ENCODE measurements at regions not wholly inside any gene's neighbourhood (a gene's known extent, or its start where the extent isn't known, plus 50 kb on each side); places are given as distances from the start of the nearest gene placed in this dataset.
A peak's percentile ranks its signal among the peaks of the same experiment; 100 is the strongest.
"Not testable (repeated sequence)": the region's sequence is repeated elsewhere in the genome, so short reads cannot be mapped to it uniquely, and the experiment has no call there.

GRCh38 chr5:36442796-36443195, 141.1 kb upstream of the RANBP3L start:
- peak overlapping the region in 1 of 2 donors; percentile 93 for H3K27ac Mint-ChIP-seq

GRCh38 chr5:36443941-36444340, 142.2 kb upstream of the RANBP3L start:
- Mint-ChIP-seq H3K9me3 (peaks cover 0 to 4% of the 10 kb centered on the region in 2 donors), H3K27ac (no peak overlapping the region), H3K36me3 (peaks cover 0 to 6% of the 10 kb centered on the region in 2 donors)
- DNase-seq (ENCODE audit: low spot score in 2 of 2) (no peak), ATAC-seq (no peak)

More at GRCh38 chr5:36442796-36443195, 141.1 kb upstream of the RANBP3L start:
- peaks cover 0 to 4% of the 10 kb centered on the region in 2 donors for H3K9me3 Mint-ChIP-seq
- DNase-seq (ENCODE audit: low spot score in 2 of 2) (no peak), ATAC-seq (peak; percentile 32 to 72)
- H3K36me3 Mint-ChIP-seq = peaks cover 0 to 6% of the 10 kb centered on the region in 2 donors

- Mint-ChIP-seq H3K36me3 (peaks cover 0 to 6% of the 10 kb centered on the region in 2 donors), H3K9me3 (peaks cover 0 to 4% of the 10 kb centered on the region in 2 donors)
- ATAC-seq = no peak
Measured at GRCh38 chr5:36444582-36445418, 143.1 kb upstream of the RANBP3L start.

GRCh38 chr5:36447776-36448175, 146.1 kb upstream of the RANBP3L start:
- Mint-ChIP-seq H3K27ac (no peak overlapping the region), H3K9me3 (peaks cover 0 to 2% of the 10 kb centered on the region in 2 donors), H3K36me3 (peaks cover 0 to 2% of the 10 kb centered on the region in 2 donors)
- DNase-seq (ENCODE audit: low spot score in 2 of 2) (no peak), ATAC-seq (no peak)

More at GRCh38 chr5:36444582-36445418, 143.1 kb upstream of the RANBP3L start:
- no peak for DNase-seq (ENCODE audit: low spot score in 2 of 2)
- peak overlapping the region in 1 of 2 donors; percentile 42 for H3K27ac Mint-ChIP-seq

- H3K9me3 Mint-ChIP-seq = no peaks in the 10 kb centered on the region
- DNase-seq (ENCODE audit: low spot score in 2 of 2) = no peak
- H3K27ac Mint-ChIP-seq = no peak overlapping the region
- H3K36me3 Mint-ChIP-seq = no peaks in the 10 kb centered on the region
- no peak for ATAC-seq
Measured at GRCh38 chr5:36450229-36451014, 148.7 kb upstream of the RANBP3L start.

- ATAC-seq (no peak), DNase-seq (ENCODE audit: low spot score in 2 of 2) (no peak)
- H3K9me3 Mint-ChIP-seq = no peaks in the 10 kb centered on the region
- H3K27ac Mint-ChIP-seq = no peak overlapping the region
- no peaks in the 10 kb centered on the region for H3K36me3 Mint-ChIP-seq
Measured at GRCh38 chr5:36452424-36453006, 150.8 kb upstream of the RANBP3L start.

- Mint-ChIP-seq H3K27ac (no peak overlapping the region), H3K36me3 (no peaks in the 10 kb centered on the region), H3K9me3 (peaks cover 0 to 3% of the 10 kb centered on the region in 2 donors)
- ATAC-seq (no peak), DNase-seq (ENCODE audit: low spot score in 2 of 2) (no peak)
Measured at GRCh38 chr5:36457511-36458270, 148.7 kb upstream of the SLC1A3 start.

- Mint-ChIP-seq H3K27ac (no peak overlapping the region), H3K9me3 (peaks cover 0 to 3% of the 10 kb centered on the region in 2 donors), H3K36me3 (no peaks in the 10 kb centered on the region)
- ATAC-seq (no peak), DNase-seq (ENCODE audit: low spot score in 2 of 2) (no peak)
Measured at GRCh38 chr5:36458746-36459145, 147.7 kb upstream of the SLC1A3 start.

GRCh38 chr5:36459176-36460135, 146.9 kb upstream of the SLC1A3 start:
- no peak for DNase-seq (ENCODE audit: low spot score in 2 of 2)

GRCh38 chr5:36462295-36463021, 143.9 kb upstream of the SLC1A3 start:
- ATAC-seq = no peak
- no peak overlapping the region for H3K27ac Mint-ChIP-seq
- no peaks in the 10 kb centered on the region for H3K36me3 Mint-ChIP-seq
- peaks cover 0 to 3% of the 10 kb centered on the region in 2 donors for H3K9me3 Mint-ChIP-seq
- no peak for DNase-seq (ENCODE audit: low spot score in 2 of 2)

More at GRCh38 chr5:36459176-36460135, 146.9 kb upstream of the SLC1A3 start:
- Mint-ChIP-seq H3K27ac (no peak overlapping the region), H3K9me3 (peaks cover 0 to 3% of the 10 kb centered on the region in 2 donors), H3K36me3 (no peaks in the 10 kb centered on the region)
- ATAC-seq = peak; percentile 43 to 70

- H3K36me3 Mint-ChIP-seq; H3K9me3 Mint-ChIP-seq; H3K27ac Mint-ChIP-seq; DNase-seq (ENCODE audit: low spot score in 2 of 2); ATAC-seq: not testable (repeated sequence)
Measured at GRCh38 chr5:36475942-36476341, 130.5 kb upstream of the SLC1A3 start.

- ATAC-seq (no peak), DNase-seq (ENCODE audit: low spot score in 2 of 2) (no peak)
- Mint-ChIP-seq H3K36me3 (no peaks in the 10 kb centered on the region), H3K27ac (no peak overlapping the region), H3K9me3 (peaks cover 3 to 4% of the 10 kb centered on the region in 2 donors)
Measured at GRCh38 chr5:36478646-36479317, 127.6 kb upstream of the SLC1A3 start.

- Mint-ChIP-seq H3K9me3 (peaks cover 0 to 3% of the 10 kb centered on the region in 2 donors), H3K27ac (no peak overlapping the region), H3K36me3 (no peaks in the 10 kb centered on the region)
- ATAC-seq (no peak), DNase-seq (ENCODE audit: low spot score in 2 of 2) (no peak)
Measured at GRCh38 chr5:36481454-36482120, 124.8 kb upstream of the SLC1A3 start.

GRCh38 chr5:36482812-36483211, 123.6 kb upstream of the SLC1A3 start:
- peaks cover 0 to 3% of the 10 kb centered on the region in 2 donors for H3K9me3 Mint-ChIP-seq
- no peak for DNase-seq (ENCODE audit: low spot score in 2 of 2)
- no peak overlapping the region for H3K27ac Mint-ChIP-seq
- ATAC-seq = no peak
- no peaks in the 10 kb centered on the region for H3K36me3 Mint-ChIP-seq

Data from activated naive CD4-positive, alpha-beta T cell treated with anti-CD3 and anti-CD28 coated beads, Interleukin-2, amount 50 U/mL, for 72 hours (primary cell).